Fibroblast of the aortic adventitia (primary cell): ENCODE measurements at regions not wholly inside any gene's neighbourhood (a gene's known extent, or its start where the extent isn't known, plus 50 kb on each side); places are given as distances from the start of the nearest gene placed in this dataset.

Source experiments
- DNase-seq: peaks from one replicate; pipeline ENCODE4 v3.0.0-alpha.2; 2010; ENCODE audit warnings: low read depth
- H3K4me3 ChIP-seq: 2 replicates; pipeline ENCODE4 v1.5.1; 2011; ENCODE audit warnings: low read depth, mild to moderate bottlenecking, control low read depth, low read length, moderate library complexity
- CTCF ChIP-seq: IDR thresholded peaks from 2 replicates; pipeline ENCODE4 v1.5.1; 2011; ENCODE audit warnings: mild to moderate bottlenecking, low read length, control low read depth, inconsistent platforms; ENCODE audit not compliant: insufficient read depth

- DNase-seq, result no peak
- no peak overlapping the region for H3K4me3 ChIP-seq
- TF ChIP-seq CTCF, result no peak
These were observed 371.2 kb upstream of the PLXNA2 start for GRCh38 chr1:208615371-208615770.

- H3K4me3 ChIP-seq, result no peak overlapping the region
- TF ChIP-seq CTCF, result no peak
- DNase-seq, result no peak
These were observed 372.6 kb upstream of the PLXNA2 start for GRCh38 chr1:208616776-208617175.

- H3K4me3 ChIP-seq, result no peak overlapping the region
- DNase-seq, result no peak
- no peak for TF ChIP-seq CTCF
These were observed 384.1 kb upstream of the PLXNA2 start for GRCh38 chr1:208628022-208628914.

- no peak for DNase-seq
These were observed 386.9 kb upstream of the PLXNA2 start for GRCh38 chr1:208631092-208631491.

GRCh38 chr1:208631506-208631905 is 387.3 kb upstream of the PLXNA2 start:
- no peak overlapping the region for H3K4me3 ChIP-seq
- no peak for TF ChIP-seq CTCF
- DNase-seq, result no peak

More at GRCh38 chr1:208631092-208631491, 386.9 kb upstream of the PLXNA2 start:
- TF ChIP-seq CTCF, result no peak
- no peak overlapping the region for H3K4me3 ChIP-seq

- no peak for TF ChIP-seq CTCF
These were observed 390.4 kb upstream of the PLXNA2 start for GRCh38 chr1:208634346-208635140.

More at GRCh38 chr1:208634346-208635140, 390.4 kb upstream of the PLXNA2 start:
- no peak for DNase-seq
- H3K4me3 ChIP-seq, result no peak overlapping the region
